Liver (tissue), 8 donors: ENCODE measurements at regions not wholly inside any gene's neighbourhood (a gene's known extent, or its start where the extent isn't known, plus 50 kb on each side); places are given as distances from the start of the nearest gene placed in this dataset.

ENCODE experiments used
- DNase-seq: peaks from one replicate; pipeline ENCODE4 v3.0.0-alpha.2; 2017; ENCODE audit warnings: low spot score
- H3K27ac ChIP-seq, 2 donors: one replicate each; pipeline ENCODE4 v1.7.0; 2013; ENCODE audit warnings: inconsistent platforms in 2 of 2, low read length in 2 of 2, control low read depth in 1 of 2, low read depth in 1 of 2, mild to moderate bottlenecking in 1 of 2
- H3K27me3 ChIP-seq, 4 donors: one replicate each; pipeline versions ENCODE4 v1.6.1 to v1.7.0; 2013; ENCODE audit warnings: low read length in 3 of 4, inconsistent platforms in 1 of 4, mild to moderate bottlenecking in 1 of 4, moderate library complexity in 1 of 4; ENCODE audit not compliant: control insufficient read depth in 4 of 4, insufficient read depth in 4 of 4
- H3K36me3 ChIP-seq, 4 donors: one replicate each; pipeline versions ENCODE4 v1.6.1 to v1.7.0; 2013; ENCODE audit warnings: low read length in 3 of 4, mild to moderate bottlenecking in 3 of 4, low read depth in 1 of 4, moderate library complexity in 1 of 4; ENCODE audit not compliant: control insufficient read depth in 4 of 4, insufficient read depth in 3 of 4
- H3K4me1 ChIP-seq, 4 donors: one replicate each; pipeline versions ENCODE4 v1.6.1 to v1.7.0; 2013; ENCODE audit warnings: low read length in 3 of 4, mild to moderate bottlenecking in 3 of 4, moderate library complexity in 1 of 4; ENCODE audit not compliant: control insufficient read depth in 4 of 4, insufficient read depth in 4 of 4
- H3K4me3 ChIP-seq, 3 donors: one replicate each; pipeline versions ENCODE4 v1.6.1 to v1.7.0; 2013; ENCODE audit warnings: low read length in 3 of 3, control low read depth in 1 of 3, low read depth in 1 of 3, mild to moderate bottlenecking in 1 of 3
- H3K9ac ChIP-seq, 2 donors: one replicate each; pipeline ENCODE4 v1.7.0; 2013; ENCODE audit warnings: low read length in 2 of 2, mild to moderate bottlenecking in 2 of 2, moderate library complexity in 2 of 2, control low read depth in 1 of 2, low read depth in 1 of 2
- H3K9me3 ChIP-seq, 4 donors: one replicate each; pipeline versions ENCODE4 v1.6.1 to v1.7.0; 2013; ENCODE audit warnings: low read length in 3 of 4; ENCODE audit not compliant: control insufficient read depth in 4 of 4
- CTCF ChIP-seq: fragments of 150-350 bp; IDR thresholded peaks from 2 replicates; pipeline ENCODE4 v1.5.1; 2017; ENCODE audit warnings: improper control_type of control experiment, low read depth, low read length; ENCODE audit not compliant: missing input control
- EGR1 ChIP-seq, 2 donors: IDR thresholded peaks; 2 replicates each; pipeline ENCODE4 v1.6.1; 2016 to 2018; ENCODE audit warnings: antibody characterized with exemption in 2 of 2, low read depth in 2 of 2
- FOXA1 ChIP-seq: IDR thresholded peaks from 2 replicates; pipeline ENCODE4 v1.6.1; 2016; ENCODE audit warnings: antibody characterized with exemption
- FOXA2 ChIP-seq: IDR thresholded peaks from 2 replicates; pipeline ENCODE4 v1.6.1; 2016; ENCODE audit warnings: antibody characterized with exemption
- GABPA ChIP-seq, 2 donors: IDR thresholded peaks in 1 of 2; conservative IDR thresholded peaks in 1 of 2; 2 replicates each; pipeline ENCODE4 v1.6.1; 2016; ENCODE audit warnings: antibody characterized with exemption in 2 of 2, mild to moderate bottlenecking in 1 of 2, moderate library complexity in 1 of 2
- HNF4A ChIP-seq, 2 donors: conservative IDR thresholded peaks; 2 replicates each; pipeline ENCODE4 v1.6.1; 2016; ENCODE audit warnings: antibody characterized with exemption in 2 of 2, mild to moderate bottlenecking in 2 of 2
- HNF4G ChIP-seq: IDR thresholded peaks from 2 replicates; pipeline ENCODE4 v1.6.1; 2016; ENCODE audit warnings: antibody characterized with exemption
- JUND ChIP-seq, 2 donors: IDR thresholded peaks; 2 replicates each; pipeline ENCODE4 v1.6.1; 2016; ENCODE audit warnings: antibody characterized with exemption in 2 of 2
- MAX ChIP-seq: IDR thresholded peaks from 2 replicates; pipeline ENCODE4 v1.6.1; 2016; ENCODE audit warnings: antibody characterized with exemption
- NR2F2 ChIP-seq: IDR thresholded peaks from 2 replicates; pipeline ENCODE4 v1.6.1; 2016; ENCODE audit warnings: antibody characterized with exemption
- RAD21 ChIP-seq, 2 donors: IDR thresholded peaks; 2 replicates each; pipeline ENCODE4 v1.6.1; 2016; ENCODE audit warnings: antibody characterized with exemption in 2 of 2, mild to moderate bottlenecking in 2 of 2
- RXRA ChIP-seq, 2 donors: IDR thresholded peaks; 2 replicates each; pipeline ENCODE4 v1.6.1; 2017 to 2018; ENCODE audit warnings: antibody characterized with exemption in 2 of 2, mild to moderate bottlenecking in 1 of 2
- SP1 ChIP-seq: IDR thresholded peaks from 2 replicates; pipeline ENCODE4 v1.6.1; 2018; ENCODE audit warnings: antibody characterized with exemption, mild to moderate bottlenecking
- TAF1 ChIP-seq: conservative IDR thresholded peaks from 2 replicates; pipeline ENCODE4 v1.6.1; 2016; ENCODE audit warnings: antibody characterized with exemption, mild to moderate bottlenecking
- YY1 ChIP-seq: IDR thresholded peaks from 2 replicates; pipeline ENCODE4 v1.6.1; 2016; ENCODE audit warnings: antibody characterized with exemption, mild to moderate bottlenecking
- ZBTB33 ChIP-seq: IDR thresholded peaks from 2 replicates; pipeline ENCODE4 v1.6.1; 2016; ENCODE audit warnings: antibody characterized with exemption
- WGBS: extraction: QIAGEN DNeasy Blood & Tissue Kit; methylation state at CpG from one replicate; pipeline ENCODE4 v1.1.7; 2013; 5-methylcytosine and 5-hydroxymethylcytosine counted together
- TF ChIP-seq, protein P1 (sequence below): IDR thresholded peaks from 2 replicates; pipeline ENCODE4 v1.6.1; 2016; ENCODE audit warnings: antibody characterized with exemption
- TF ChIP-seq, protein P2 (sequence below): IDR thresholded peaks from 2 replicates; pipeline ENCODE4 v1.6.1; 2016; ENCODE audit warnings: antibody characterized with exemption, mild to moderate bottlenecking
- donor health status: healthy.
- donor health status: healthy.
- donor health status: healthy.
- donor health status: healthy.
- donor health status: healthy.

GRCh38 chr5:122534829-122535228 lies 222.8 kb downstream of the SNCAIP start:
- TF ChIP-seq TAF1 (no peak), FOXA1 (no peak), HNF4G (no peak), CTCF (no peak), RXRA (IDR thresholded peaks at IDR 0.05) (no peak), YY1 (no peak), JUND (IDR thresholded peaks at IDR 0.05) (no peak)
- TF ChIP-seq, protein P1, sequence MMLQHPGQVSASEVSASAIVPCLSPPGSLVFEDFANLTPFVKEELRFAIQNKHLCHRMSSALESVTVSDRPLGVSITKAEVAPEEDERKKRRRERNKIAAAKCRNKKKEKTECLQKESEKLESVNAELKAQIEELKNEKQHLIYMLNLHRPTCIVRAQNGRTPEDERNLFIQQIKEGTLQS = no peak
- TF ChIP-seq, protein P2, sequence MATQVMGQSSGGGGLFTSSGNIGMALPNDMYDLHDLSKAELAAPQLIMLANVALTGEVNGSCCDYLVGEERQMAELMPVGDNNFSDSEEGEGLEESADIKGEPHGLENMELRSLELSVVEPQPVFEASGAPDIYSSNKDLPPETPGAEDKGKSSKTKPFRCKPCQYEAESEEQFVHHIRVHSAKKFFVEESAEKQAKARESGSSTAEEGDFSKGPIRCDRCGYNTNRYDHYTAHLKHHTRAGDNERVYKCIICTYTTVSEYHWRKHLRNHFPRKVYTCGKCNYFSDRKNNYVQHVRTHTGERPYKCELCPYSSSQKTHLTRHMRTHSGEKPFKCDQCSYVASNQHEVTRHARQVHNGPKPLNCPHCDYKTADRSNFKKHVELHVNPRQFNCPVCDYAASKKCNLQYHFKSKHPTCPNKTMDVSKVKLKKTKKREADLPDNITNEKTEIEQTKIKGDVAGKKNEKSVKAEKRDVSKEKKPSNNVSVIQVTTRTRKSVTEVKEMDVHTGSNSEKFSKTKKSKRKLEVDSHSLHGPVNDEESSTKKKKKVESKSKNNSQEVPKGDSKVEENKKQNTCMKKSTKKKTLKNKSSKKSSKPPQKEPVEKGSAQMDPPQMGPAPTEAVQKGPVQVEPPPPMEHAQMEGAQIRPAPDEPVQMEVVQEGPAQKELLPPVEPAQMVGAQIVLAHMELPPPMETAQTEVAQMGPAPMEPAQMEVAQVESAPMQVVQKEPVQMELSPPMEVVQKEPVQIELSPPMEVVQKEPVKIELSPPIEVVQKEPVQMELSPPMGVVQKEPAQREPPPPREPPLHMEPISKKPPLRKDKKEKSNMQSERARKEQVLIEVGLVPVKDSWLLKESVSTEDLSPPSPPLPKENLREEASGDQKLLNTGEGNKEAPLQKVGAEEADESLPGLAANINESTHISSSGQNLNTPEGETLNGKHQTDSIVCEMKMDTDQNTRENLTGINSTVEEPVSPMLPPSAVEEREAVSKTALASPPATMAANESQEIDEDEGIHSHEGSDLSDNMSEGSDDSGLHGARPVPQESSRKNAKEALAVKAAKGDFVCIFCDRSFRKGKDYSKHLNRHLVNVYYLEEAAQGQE = no peak
- no peak for DNase-seq
- Histone ChIP-seq H3K36me3 (no peaks in the 10 kb centered on the region), H3K9ac (no peak overlapping the region), H3K9me3 (no peaks in the 10 kb centered on the region), H3K4me1 (no peaks in the 10 kb centered on the region), H3K27ac (no peak overlapping the region), H3K4me3 (no peak overlapping the region), H3K27me3 (peaks cover 0 to 3% (median 0%) of the 10 kb centered on the region in 4 donors)
- WGBS = 57% methylated on average over 2 of the region's 2 CpGs

DNA sequence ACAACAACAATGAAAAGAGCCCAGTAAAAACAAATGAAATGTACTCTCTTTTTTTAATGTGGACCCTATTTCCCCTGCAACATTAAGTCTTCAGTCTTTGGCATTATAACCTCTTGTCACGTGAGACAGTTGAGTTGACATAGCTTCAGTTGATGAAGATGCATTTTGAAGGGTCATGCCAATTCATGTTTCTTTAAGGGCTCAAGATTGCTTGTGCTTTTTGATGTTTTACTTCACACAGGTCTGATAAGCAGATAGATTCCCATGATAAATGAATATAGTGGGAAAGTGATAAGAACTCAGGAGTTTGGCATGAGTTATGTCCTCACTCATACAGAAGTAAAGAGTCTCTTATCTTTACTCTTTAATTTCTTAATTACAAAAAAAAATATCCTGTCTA lies 229.4 kb downstream of the SNCAIP start:
- Histone ChIP-seq H3K27ac (no peak overlapping the region), H3K9ac (no peak overlapping the region), H3K27me3 (peaks cover 0 to 3% (median 0%) of the 10 kb centered on the region in 4 donors), H3K9me3 (no peaks in the 10 kb centered on the region), H3K4me1 (no peaks in the 10 kb centered on the region), H3K4me3 (no peak overlapping the region), H3K36me3 (no peaks in the 10 kb centered on the region)
- 74% methylated on average over 1 of the region's 1 CpG for WGBS
- DNase-seq = no peak
- TF ChIP-seq JUND (IDR thresholded peaks at IDR 0.05) (no peak), EGR1 (IDR thresholded peaks at IDR 0.05; ENCODE audit: low read depth in 2 of 2) (no peak), GABPA (IDR thresholded peaks at IDR 0.05 in 1 of 2, conservative IDR thresholded peaks at IDR 0.05 in 1 of 2) (no peak), TAF1 (no peak), FOXA2 (no peak), HNF4G (no peak), NR2F2 (no peak), RAD21 (IDR thresholded peaks at IDR 0.05) (no peak), YY1 (no peak), MAX (no peak), FOXA1 (no peak), RXRA (IDR thresholded peaks at IDR 0.05) (no peak), HNF4A (conservative IDR thresholded peaks at IDR 0.05) (no peak), SP1 (no peak), ZBTB33 (no peak), CTCF (no peak)
- TF ChIP-seq, protein P1 = no peak
- TF ChIP-seq, protein P2 = no peak
